Chondrocyte (in vitro differentiated cells): ENCODE measurements at regions not wholly inside any gene's neighbourhood (a gene's known extent, or its start where the extent isn't known, plus 50 kb on each side); places are given as distances from the start of the nearest gene placed in this dataset.

ENCODE experiments used
- DNase-seq: peaks from one replicate; pipeline ENCODE4 v3.0.0; 2021; ENCODE audit warnings: mixed read lengths, low spot score
- H3K27ac Mint-ChIP-seq: one replicate; pipeline ENCODE4 v1.8.0; 2021; ENCODE audit warnings: mild to moderate bottlenecking, moderate library complexity, mixed read lengths; ENCODE audit not compliant: unreplicated experiment
- H3K27me3 Mint-ChIP-seq: 2 replicates; pipeline ENCODE4 v1.8.0; 2021; ENCODE audit warnings: low read depth, mixed read lengths
- H3K36me3 Mint-ChIP-seq: 2 replicates; pipeline ENCODE4 v1.8.0; 2021; ENCODE audit warnings: low read depth, mixed read lengths
- H3K4me1 Mint-ChIP-seq: 2 replicates; pipeline ENCODE4 v1.8.0; 2021; ENCODE audit warnings: low read depth, mild to moderate bottlenecking, mixed read lengths
- H3K4me3 Mint-ChIP-seq: one replicate; pipeline ENCODE4 v1.8.0; 2021; ENCODE audit warnings: mild to moderate bottlenecking, moderate library complexity, mixed read lengths; ENCODE audit not compliant: unreplicated experiment
- H3K9me3 Mint-ChIP-seq: 2 replicates; pipeline ENCODE4 v1.8.0; 2021; ENCODE audit warnings: low read depth, mixed read lengths
- TF ChIP-seq, protein P1 (sequence below): fragments of 200-600 bp; sonication (generic); IDR thresholded peaks from 2 replicates; pipeline ENCODE4 v1.5.0; 2021; ENCODE audit warnings: antibody characterized with exemption, mild to moderate bottlenecking, moderate library complexity

DNA sequence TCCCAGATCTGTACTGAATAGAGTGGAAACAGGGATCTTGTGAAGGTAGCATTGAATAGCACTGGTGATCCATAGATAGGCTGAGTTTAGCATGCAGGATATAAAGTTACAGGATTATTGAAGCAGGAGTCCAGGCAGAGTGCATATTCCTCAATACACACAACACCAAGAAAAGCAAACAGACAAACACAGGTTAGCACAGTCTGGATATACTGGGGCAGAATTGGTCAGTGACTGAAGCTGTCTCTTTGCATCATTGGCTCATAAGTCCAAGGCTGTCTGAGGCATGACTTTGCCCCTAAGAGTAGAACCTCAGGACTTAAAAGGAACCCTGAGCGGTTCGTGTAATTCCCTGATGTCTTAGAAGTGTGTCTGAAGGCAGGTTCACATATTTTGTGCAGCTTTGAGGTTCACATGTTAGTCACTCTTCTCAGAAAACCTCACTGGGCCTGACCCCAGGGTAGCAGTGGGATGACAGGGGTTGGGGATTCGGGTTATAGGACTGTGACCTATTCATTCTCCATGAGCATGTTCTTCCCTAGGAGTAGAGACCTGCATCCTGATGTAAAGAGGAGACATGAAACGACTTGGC, 134.6 kb downstream of the AASDH start:
- H3K9me3 Mint-ChIP-seq = peaks cover 3% of the 10 kb centered on the region
- H3K36me3 Mint-ChIP-seq = no peaks in the 10 kb centered on the region
- H3K4me1 Mint-ChIP-seq = no peaks in the 10 kb centered on the region
- H3K27ac Mint-ChIP-seq = no peak overlapping the region
- no peaks in the 10 kb centered on the region for H3K27me3 Mint-ChIP-seq
- DNase-seq = no peak
- no peak overlapping the region for H3K4me3 Mint-ChIP-seq
- TF ChIP-seq, protein P1, sequence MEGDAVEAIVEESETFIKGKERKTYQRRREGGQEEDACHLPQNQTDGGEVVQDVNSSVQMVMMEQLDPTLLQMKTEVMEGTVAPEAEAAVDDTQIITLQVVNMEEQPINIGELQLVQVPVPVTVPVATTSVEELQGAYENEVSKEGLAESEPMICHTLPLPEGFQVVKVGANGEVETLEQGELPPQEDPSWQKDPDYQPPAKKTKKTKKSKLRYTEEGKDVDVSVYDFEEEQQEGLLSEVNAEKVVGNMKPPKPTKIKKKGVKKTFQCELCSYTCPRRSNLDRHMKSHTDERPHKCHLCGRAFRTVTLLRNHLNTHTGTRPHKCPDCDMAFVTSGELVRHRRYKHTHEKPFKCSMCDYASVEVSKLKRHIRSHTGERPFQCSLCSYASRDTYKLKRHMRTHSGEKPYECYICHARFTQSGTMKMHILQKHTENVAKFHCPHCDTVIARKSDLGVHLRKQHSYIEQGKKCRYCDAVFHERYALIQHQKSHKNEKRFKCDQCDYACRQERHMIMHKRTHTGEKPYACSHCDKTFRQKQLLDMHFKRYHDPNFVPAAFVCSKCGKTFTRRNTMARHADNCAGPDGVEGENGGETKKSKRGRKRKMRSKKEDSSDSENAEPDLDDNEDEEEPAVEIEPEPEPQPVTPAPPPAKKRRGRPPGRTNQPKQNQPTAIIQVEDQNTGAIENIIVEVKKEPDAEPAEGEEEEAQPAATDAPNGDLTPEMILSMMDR = no peak

DNA sequence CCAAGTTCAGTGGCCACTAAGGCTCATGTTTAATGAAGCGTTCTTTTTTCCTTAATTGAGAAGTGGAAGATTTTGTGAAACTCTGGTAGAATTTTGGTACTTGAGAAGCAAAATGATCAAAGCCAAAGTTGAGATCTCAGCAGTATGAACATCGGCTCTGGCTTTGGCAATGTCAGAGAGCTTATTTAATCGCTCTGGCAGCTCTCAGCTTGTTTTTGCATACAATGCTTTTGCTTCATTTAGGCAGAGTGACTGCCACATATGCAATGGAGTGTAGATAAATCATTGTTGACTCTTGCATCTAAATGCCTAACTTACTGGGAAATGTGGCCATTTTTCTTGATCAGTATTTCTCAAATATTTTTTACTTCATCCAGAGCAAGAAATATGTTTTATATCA, 135.7 kb downstream of the AASDH start:
- no peak overlapping the region for H3K4me3 Mint-ChIP-seq
- H3K27ac Mint-ChIP-seq = no peak overlapping the region
- H3K27me3 Mint-ChIP-seq = no peaks in the 10 kb centered on the region
- H3K9me3 Mint-ChIP-seq = peaks cover 3% of the 10 kb centered on the region
- DNase-seq = no peak
- no peaks in the 10 kb centered on the region for H3K36me3 Mint-ChIP-seq
- H3K4me1 Mint-ChIP-seq = no peaks in the 10 kb centered on the region
- TF ChIP-seq, protein P1 = no peak

- Mint-ChIP-seq H3K9me3 (no peaks in the 10 kb centered on the region), H3K27me3 (no peaks in the 10 kb centered on the region), H3K27ac (no peak overlapping the region), H3K4me1 (peaks cover 2% of the 10 kb centered on the region), H3K36me3 (no peaks in the 10 kb centered on the region), H3K4me3 (no peak overlapping the region)
- DNase-seq = no peak
- TF ChIP-seq, protein P1 = no peak
Observed at GRCh38 chr4:56250776-56251175, 136.5 kb downstream of the AASDH start.

GRCh38 chr4:56247646-56248045, 139.6 kb downstream of the AASDH start:
- Mint-ChIP-seq H3K4me3 (no peak overlapping the region), H3K36me3 (no peaks in the 10 kb centered on the region), H3K4me1 (peaks cover 8% of the 10 kb centered on the region), H3K9me3 (no peaks in the 10 kb centered on the region), H3K27me3 (no peaks in the 10 kb centered on the region), H3K27ac (no peak overlapping the region)
- no peak for DNase-seq
- TF ChIP-seq, protein P1 = no peak

GRCh38 chr4:56246233-56246610, 141.1 kb downstream of the AASDH start:
- no peak overlapping the region for H3K27ac Mint-ChIP-seq
- TF ChIP-seq, protein P1 = no peak
- H3K9me3 Mint-ChIP-seq = no peaks in the 10 kb centered on the region
- no peak for DNase-seq
- H3K36me3 Mint-ChIP-seq = no peaks in the 10 kb centered on the region
- no peak overlapping the region for H3K4me3 Mint-ChIP-seq
- no peaks in the 10 kb centered on the region for H3K27me3 Mint-ChIP-seq
- peaks cover 8% of the 10 kb centered on the region for H3K4me1 Mint-ChIP-seq
